ENCODE measurements at regions not wholly inside any gene's neighbourhood (a gene's known extent, or its start where the extent isn't known, plus 50 kb on each side); places are given as distances from the start of the nearest gene placed in this dataset.

- no peaks in the 10 kb centered on the region for H3K27me3 ChIP-seq (ENCODE audit: insufficient read depth in 3 of 3, low read length in 2 of 3)
- no peaks in the 10 kb centered on the region for H3K36me3 ChIP-seq (ENCODE audit: insufficient read depth in 1 of 2, low read depth in 1 of 2)
- H3K4me3 ChIP-seq = no peak overlapping the region
- no peaks in the 10 kb centered on the region for H3K4me1 ChIP-seq
- no peak overlapping the region for H3K27ac ChIP-seq
- ATAC-seq (no peak), DNase-seq (no peak)
- no peak for TF ChIP-seq CTCF (IDR thresholded peaks at IDR 0.05)
- intact Hi-C loops (cut with DNase I) = no loop called here
- 65 to 79% (median 74%) methylated on average over 3 of the region's 3 CpGs for WGBS, 3 donors
- no peaks in the 10 kb centered on the region for H3K9me3 ChIP-seq
Measured at GRCh38 chr1:162988869-162989268, 80.3 kb upstream of the RGS4 start.

- Histone ChIP-seq H3K4me3 (no peak overlapping the region), H3K9me3 (no peaks in the 10 kb centered on the region), H3K27ac (no peak overlapping the region), H3K27me3 (ENCODE audit: insufficient read depth in 3 of 3, low read length in 2 of 3) (no peaks in the 10 kb centered on the region), H3K4me1 (no peaks in the 10 kb centered on the region), H3K36me3 (ENCODE audit: insufficient read depth in 1 of 2, low read depth in 1 of 2) (no peaks in the 10 kb centered on the region)
- intact Hi-C loops (cut with DNase I) = no loop called here
- no peak for DNase-seq
- 34 to 75% (median 42%) methylated on average over 1 of the region's 1 CpG for WGBS, 3 donors
- TF ChIP-seq CTCF (IDR thresholded peaks at IDR 0.05) = no peak
- ATAC-seq = peak in 3 of 4 donors; percentile 74 to 83 (median 82)
Measured at GRCh38 chr1:162987866-162988265, 81.3 kb upstream of the RGS4 start.

- H3K4me1 ChIP-seq = no peaks in the 10 kb centered on the region
- H3K36me3 ChIP-seq (ENCODE audit: insufficient read depth in 1 of 2, low read depth in 1 of 2) = no peaks in the 10 kb centered on the region
- no peaks in the 10 kb centered on the region for H3K9me3 ChIP-seq
- no peak for TF ChIP-seq CTCF (IDR thresholded peaks at IDR 0.05)
- H3K27ac ChIP-seq = no peak overlapping the region
- DNase-seq (no peak), ATAC-seq (no peak)
- no peaks in the 10 kb centered on the region for H3K27me3 ChIP-seq (ENCODE audit: insufficient read depth in 3 of 3, low read length in 2 of 3)
- intact Hi-C loops (cut with DNase I) = no loop called here
- WGBS, 3 donors = 85 to 87% (median 86%) methylated on average over 3 of the region's 3 CpGs
- H3K4me3 ChIP-seq = no peak overlapping the region
Measured at GRCh38 chr1:162985816-162986435, 83.2 kb upstream of the RGS4 start.

- DNase-seq = no peak
- no peak for ATAC-seq
- 53 to 59% (median 57%) methylated on average over 2 of the region's 2 CpGs for WGBS, 3 donors
- Histone ChIP-seq H3K4me3 (no peak overlapping the region), H3K36me3 (ENCODE audit: insufficient read depth in 1 of 2, low read depth in 1 of 2) (no peaks in the 10 kb centered on the region), H3K27ac (no peak overlapping the region), H3K4me1 (no peaks in the 10 kb centered on the region), H3K9me3 (no peaks in the 10 kb centered on the region), H3K27me3 (ENCODE audit: insufficient read depth in 3 of 3, low read length in 2 of 3) (no peaks in the 10 kb centered on the region)
- intact Hi-C loops (cut with DNase I) = no loop called here
- TF ChIP-seq CTCF (IDR thresholded peaks at IDR 0.05) = no peak
Measured at GRCh38 chr1:162984699-162985098, 84.5 kb upstream of the RGS4 start.

All from psoas muscle (tissue), 7 donors.